GM12878 (cell line): ENCODE measurements at regions not wholly inside any gene's neighbourhood (a gene's known extent, or its start where the extent isn't known, plus 50 kb on each side); places are given as distances from the start of the nearest gene placed in this dataset.

Source experiments
- ATAC-seq: fragments of 200-7000 bp; cut with Tn5 transposase; 3 replicates; pipeline ENCODE4 v1.9.1; 2020; ENCODE audit warnings: mild to moderate bottlenecking, moderate library complexity
- BruUV-seq: library from RNA; stranded (reverse); fragments of 400-500 nt; replicated peaks from 2 replicates; lab custom pipeline; 2021; lab: Mats Ljungman, UMichigan
- CTCF ChIA-PET: fragments of 300-600 bp; sonication (Branson Sonifier 250); formaldehyde crosslinking; extraction: SDS; loops from one replicate; lab custom pipeline; 2021; ENCODE audit warnings: inconsistent platforms; lab: Yijun Ruan, JAX
- POLR2A ChIA-PET: fragments of 350-600 bp; formaldehyde crosslinking; extraction: SDS; loops from one replicate; lab custom pipeline; 2021; ENCODE audit warnings: inconsistent platforms; lab: Charles Lee
- RAD21 ChIA-PET: fragments of 300-600 bp; sonication (Branson Sonifier 250); formaldehyde crosslinking; loops from one replicate; lab custom pipeline; 2023; ENCODE audit warnings: antibody characterized with exemption; ENCODE audit not compliant: unreplicated experiment; lab: Charles Lee
- SMC1A ChIA-PET: fragments of 300-600 bp; sonication (Branson Sonifier 250); formaldehyde crosslinking; loops from one replicate; lab custom pipeline; 2023; ENCODE audit not compliant: unreplicated experiment, uncharacterized antibody; lab: Charles Lee
- DNase-seq: peaks from one replicate; pipeline ENCODE4 v3.0.0-alpha.2; 2011; ENCODE audit warnings: low read depth, low spot score
- FAIRE-seq: peaks from 3 replicates; lab custom pipeline; 2011; peaks lifted over from hg19 to GRCh38; lab: Jason Lieb, UNC
- H2AFZ ChIP-seq: 2 replicates; pipeline ENCODE4 v1.6.0; 2011; ENCODE audit warnings: low read depth, low read length, control low read depth; ENCODE audit not compliant: control insufficient read depth
- H3K27ac ChIP-seq: 2 replicates; pipeline ENCODE4 v1.5.1; 2011; ENCODE audit warnings: control low read depth; ENCODE audit not compliant: control insufficient read depth, insufficient read depth
- H3K27me3 ChIP-seq, 2 experiments: replicated peaks in 1 of 2; 2 replicates each; pipeline versions ENCODE4 v1.6.0 to v1.6.1; 2011; ENCODE audit warnings: low read length in 1 of 2; ENCODE audit not compliant: control insufficient read depth in 2 of 2, insufficient read depth in 2 of 2
- H3K36me3 ChIP-seq, 2 experiments: 2 replicates each; pipeline ENCODE4 v1.5.1; 2011; ENCODE audit warnings: low read length in 1 of 2; ENCODE audit not compliant: control insufficient read depth in 2 of 2, insufficient read depth in 2 of 2
- H3K4me1 ChIP-seq: 2 replicates; pipeline ENCODE4 v1.6.1; 2011; ENCODE audit warnings: mild to moderate bottlenecking, low read length, moderate library complexity, mixed read lengths; ENCODE audit not compliant: control insufficient read depth, insufficient read depth
- H3K4me2 ChIP-seq: 2 replicates; pipeline ENCODE4 v1.6.0; 2011; ENCODE audit warnings: control low read depth; ENCODE audit not compliant: control insufficient read depth, insufficient read depth
- H3K4me3 ChIP-seq: fragments of 200-600 bp; sonication (generic); 2 replicates; pipeline ENCODE4 v1.5.1; 2016
- H3K79me2 ChIP-seq: 2 replicates; pipeline ENCODE4 v1.6.0; 2011; ENCODE audit warnings: low read length; ENCODE audit not compliant: control insufficient read depth, insufficient read depth
- H3K9ac ChIP-seq: 2 replicates; pipeline ENCODE4 v1.8.0; 2011; ENCODE audit warnings: low read length, control low read depth, mixed read lengths; ENCODE audit not compliant: control insufficient read depth, insufficient read depth
- H3K9me3 ChIP-seq: replicated peaks from 3 replicates; pipeline ENCODE4 v1.5.1; 2011; ENCODE audit warnings: mild to moderate bottlenecking, low read length; ENCODE audit not compliant: control insufficient read depth, insufficient read depth
- H4K20me1 ChIP-seq: 2 replicates; pipeline ENCODE4 v1.6.0; 2011; ENCODE audit not compliant: control insufficient read depth, insufficient read depth
- ATF3 ChIP-seq: IDR thresholded peaks from 2 replicates; pipeline ENCODE4 v1.6.1; 2011; ENCODE audit warnings: low read depth, mild to moderate bottlenecking, low read length, moderate library complexity, borderline replicate concordance; ENCODE audit errors: extremely low read depth
- EED ChIP-seq: sonication (generic); IDR thresholded peaks from 2 replicates; pipeline ENCODE4 v1.6.1; 2016; ENCODE audit warnings: antibody characterized with exemption, low read depth
- FOS ChIP-seq: IDR thresholded peaks from 3 replicates; pipeline ENCODE4 v1.6.1; 2011; ENCODE audit warnings: borderline replicate concordance; ENCODE audit not compliant: insufficient read length; ENCODE audit errors: extremely low read depth
- HCFC1 ChIP-seq: fragments of 150-350 bp; IDR thresholded peaks from 2 replicates; pipeline ENCODE4 v1.6.1; 2014; ENCODE audit warnings: low read length
- IKZF1 ChIP-seq: fragments of 450-650 bp; conservative IDR thresholded peaks from 2 replicates; pipeline ENCODE4 v1.6.1; 2017; ENCODE audit warnings: antibody characterized with exemption, mild to moderate bottlenecking
- MEF2A ChIP-seq: IDR thresholded peaks from 2 replicates; pipeline ENCODE4 v1.6.1; 2011; ENCODE audit warnings: low read depth, mild to moderate bottlenecking, low read length, moderate library complexity; ENCODE audit not compliant: insufficient read depth
- MYC ChIP-seq: IDR thresholded peaks from 2 replicates; pipeline ENCODE4 v1.6.1; 2011; ENCODE audit warnings: mild to moderate bottlenecking, low read length, moderate library complexity, inconsistent platforms; ENCODE audit not compliant: insufficient read depth, insufficient replicate concordance, insufficient read length, severe bottlenecking
- NFYA ChIP-seq: IDR thresholded peaks from 2 replicates; pipeline ENCODE4 v1.6.1; 2011; ENCODE audit warnings: low read depth, mild to moderate bottlenecking, low read length, improper control_type of control experiment, borderline replicate concordance
- NR2F1 ChIP-seq: fragments of 450-650 bp; conservative IDR thresholded peaks from 2 replicates; pipeline ENCODE4 v1.6.1; 2017; ENCODE audit warnings: mild to moderate bottlenecking
- PKNOX1 ChIP-seq: fragments of 450-650 bp; IDR thresholded peaks from 2 replicates; pipeline ENCODE4 v1.6.1; 2016; ENCODE audit warnings: mild to moderate bottlenecking
- RFX5 ChIP-seq: IDR thresholded peaks from 2 replicates; pipeline ENCODE4 v1.6.1; 2011; ENCODE audit warnings: low read depth, low read length, improper control_type of control experiment
- SIX5 ChIP-seq: IDR thresholded peaks from 2 replicates; pipeline ENCODE4 v1.6.1; 2011; ENCODE audit warnings: mild to moderate bottlenecking, low read depth, low read length, moderate library complexity; ENCODE audit not compliant: severe bottlenecking
- SMARCA5 ChIP-seq: fragments of 450-650 bp; IDR thresholded peaks from 2 replicates; pipeline ENCODE4 v1.6.1; 2017; ENCODE audit warnings: mild to moderate bottlenecking
- ZBTB33 ChIP-seq: fragments of 450-650 bp; IDR thresholded peaks from 2 replicates; pipeline ENCODE4 v1.6.1; 2017; ENCODE audit warnings: mild to moderate bottlenecking
- ZNF217 ChIP-seq: fragments of 450-650 bp; IDR thresholded peaks from 2 replicates; pipeline ENCODE4 v1.6.1; 2017; ENCODE audit warnings: antibody characterized with exemption, mild to moderate bottlenecking
- WGBS: methylation state at CpG from one replicate; pipeline ENCODE4 v1.1.6; 2016; ENCODE audit warnings: low lambda C conversion rate; ENCODE audit not compliant: insufficient replicate concordance, insufficient coverage; ENCODE audit errors: missing lambda C conversion rate; 5-methylcytosine and 5-hydroxymethylcytosine counted together
- in situ Hi-C: fragments of 300-500 bp; cut with MboI; formaldehyde crosslinking; loops from 9 replicates; pipeline ENCODE4 v1.14.3; 2018; ENCODE audit warnings: mixed read lengths
- intact Hi-C: fragments of 100-400 bp; cut with micrococcal nuclease; formaldehyde crosslinking; loops from one replicate; pipeline ENCODE4 v1.14.2; 2022; ENCODE audit not compliant: unreplicated experiment
- TF ChIP-seq, protein P1 (sequence below): fragments of 450-650 bp; IDR thresholded peaks from 2 replicates; pipeline ENCODE4 v1.6.1; 2017; ENCODE audit warnings: mild to moderate bottlenecking, moderate library complexity
- TF ChIP-seq, protein P2 (sequence below): IDR thresholded peaks from 2 replicates; pipeline ENCODE4 v1.6.1; 2011; ENCODE audit warnings: borderline replicate concordance, low read depth, mild to moderate bottlenecking, moderate library complexity, low read length; ENCODE audit not compliant: insufficient read depth, poor library complexity, severe bottlenecking

- ChIA-PET RAD21 (no interaction called here), CTCF (no interaction called here), POLR2A (no interaction called here), SMC1A (no interaction called here)
- no peaks in the 10 kb centered on the region for H3K9me3 ChIP-seq
- no peak for FAIRE-seq
- H3K27ac ChIP-seq = no peak overlapping the region
- no peak overlapping the region for H3K4me2 ChIP-seq
- no peaks in the 10 kb centered on the region for H3K27me3 ChIP-seq
- no peak for DNase-seq
- H3K36me3 ChIP-seq = no peaks in the 10 kb centered on the region
- no peaks in the 10 kb centered on the region for H3K4me1 ChIP-seq
- no peak overlapping the region for H3K9ac ChIP-seq
- BruUV-seq = no TSS peak
- intact Hi-C loops (no loop called here), in situ Hi-C loops (no loop called here)
- no peak overlapping the region for H3K4me3 ChIP-seq
- H2AFZ ChIP-seq = no peak overlapping the region
- ATAC-seq = no peak
- 68% methylated on average over 5 of the region's 5 CpGs for WGBS
- H4K20me1 ChIP-seq = no peaks in the 10 kb centered on the region
- no peaks in the 10 kb centered on the region for H3K79me2 ChIP-seq
- TF ChIP-seq SIX5 (no peak), ZBTB33 (no peak), NFYA (no peak), NR2F1 (no peak), FOS (no peak), ATF3 (no peak), IKZF1 (no peak), MEF2A (no peak), EED (no peak), PKNOX1 (no peak), ZNF217 (no peak), RFX5 (no peak), SMARCA5 (no peak), MYC (no peak), HCFC1 (no peak)
- TF ChIP-seq, protein P1, sequence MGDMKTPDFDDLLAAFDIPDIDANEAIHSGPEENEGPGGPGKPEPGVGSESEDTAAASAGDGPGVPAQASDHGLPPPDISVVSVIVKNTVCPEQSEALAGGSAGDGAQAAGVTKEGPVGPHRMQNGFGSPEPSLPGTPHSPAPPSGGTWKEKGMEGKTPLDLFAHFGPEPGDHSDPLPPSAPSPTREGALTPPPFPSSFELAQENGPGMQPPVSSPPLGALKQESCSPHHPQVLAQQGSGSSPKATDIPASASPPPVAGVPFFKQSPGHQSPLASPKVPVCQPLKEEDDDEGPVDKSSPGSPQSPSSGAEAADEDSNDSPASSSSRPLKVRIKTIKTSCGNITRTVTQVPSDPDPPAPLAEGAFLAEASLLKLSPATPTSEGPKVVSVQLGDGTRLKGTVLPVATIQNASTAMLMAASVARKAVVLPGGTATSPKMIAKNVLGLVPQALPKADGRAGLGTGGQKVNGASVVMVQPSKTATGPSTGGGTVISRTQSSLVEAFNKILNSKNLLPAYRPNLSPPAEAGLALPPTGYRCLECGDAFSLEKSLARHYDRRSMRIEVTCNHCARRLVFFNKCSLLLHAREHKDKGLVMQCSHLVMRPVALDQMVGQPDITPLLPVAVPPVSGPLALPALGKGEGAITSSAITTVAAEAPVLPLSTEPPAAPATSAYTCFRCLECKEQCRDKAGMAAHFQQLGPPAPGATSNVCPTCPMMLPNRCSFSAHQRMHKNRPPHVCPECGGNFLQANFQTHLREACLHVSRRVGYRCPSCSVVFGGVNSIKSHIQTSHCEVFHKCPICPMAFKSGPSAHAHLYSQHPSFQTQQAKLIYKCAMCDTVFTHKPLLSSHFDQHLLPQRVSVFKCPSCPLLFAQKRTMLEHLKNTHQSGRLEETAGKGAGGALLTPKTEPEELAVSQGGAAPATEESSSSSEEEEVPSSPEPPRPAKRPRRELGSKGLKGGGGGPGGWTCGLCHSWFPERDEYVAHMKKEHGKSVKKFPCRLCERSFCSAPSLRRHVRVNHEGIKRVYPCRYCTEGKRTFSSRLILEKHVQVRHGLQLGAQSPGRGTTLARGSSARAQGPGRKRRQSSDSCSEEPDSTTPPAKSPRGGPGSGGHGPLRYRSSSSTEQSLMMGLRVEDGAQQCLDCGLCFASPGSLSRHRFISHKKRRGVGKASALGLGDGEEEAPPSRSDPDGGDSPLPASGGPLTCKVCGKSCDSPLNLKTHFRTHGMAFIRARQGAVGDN = no peak
- TF ChIP-seq, protein P2, sequence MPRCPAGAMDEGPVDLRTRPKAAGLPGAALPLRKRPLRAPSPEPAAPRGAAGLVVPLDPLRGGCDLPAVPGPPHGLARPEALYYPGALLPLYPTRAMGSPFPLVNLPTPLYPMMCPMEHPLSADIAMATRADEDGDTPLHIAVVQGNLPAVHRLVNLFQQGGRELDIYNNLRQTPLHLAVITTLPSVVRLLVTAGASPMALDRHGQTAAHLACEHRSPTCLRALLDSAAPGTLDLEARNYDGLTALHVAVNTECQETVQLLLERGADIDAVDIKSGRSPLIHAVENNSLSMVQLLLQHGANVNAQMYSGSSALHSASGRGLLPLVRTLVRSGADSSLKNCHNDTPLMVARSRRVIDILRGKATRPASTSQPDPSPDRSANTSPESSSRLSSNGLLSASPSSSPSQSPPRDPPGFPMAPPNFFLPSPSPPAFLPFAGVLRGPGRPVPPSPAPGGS = no peak
These were observed 132.5 kb downstream of the HHIPL2 start for GRCh38 chr1:222415441-222415840.
